Fibroblast of gingiva (primary cell): ENCODE measurements at regions not wholly inside any gene's neighbourhood (a gene's known extent, or its start where the extent isn't known, plus 50 kb on each side); places are given as distances from the start of the nearest gene placed in this dataset.
"Not testable (repeated sequence)": the region's sequence is repeated elsewhere in the genome, so short reads cannot be mapped to it uniquely, and the experiment has no call there.

Source experiments
- DNase-seq: peaks from one replicate; pipeline ENCODE4 v3.0.0-alpha.2; 2011; ENCODE audit warnings: low read depth

GRCh38 chr5:98500811-98501210 is 272.7 kb upstream of the RGMB start:
- DNase-seq, result no peak

GRCh38 chr5:98503616-98504015 is 269.8 kb upstream of the RGMB start:
- DNase-seq, result no peak

GRCh38 chr5:98504505-98504904 is 269.0 kb upstream of the RGMB start:
- DNase-seq, result no peak

GRCh38 chr5:98510143-98510985 is 263.1 kb upstream of the RGMB start:
- no peak for DNase-seq

GRCh38 chr5:98513380-98513779 is 260.1 kb upstream of the RGMB start:
- no peak for DNase-seq

GRCh38 chr5:98514215-98514614 is 259.2 kb upstream of the RGMB start:
- DNase-seq, result peak; percentile 29

GRCh38 chr5:98516701-98517100 is 256.8 kb upstream of the RGMB start:
- DNase-seq, result no peak

GRCh38 chr5:98517560-98518366 is 255.7 kb upstream of the RGMB start:
- DNase-seq, result no peak

- no peak for DNase-seq
These were observed 254.7 kb upstream of the RGMB start for GRCh38 chr5:98518754-98519153.

GRCh38 chr5:98519571-98519970 is 253.9 kb upstream of the RGMB start:
- DNase-seq, result no peak

GRCh38 chr5:98521821-98522220 is 251.6 kb upstream of the RGMB start:
- DNase-seq, result no peak

GRCh38 chr5:98524773-98525172 is 248.7 kb upstream of the RGMB start:
- DNase-seq, result no peak

GRCh38 chr5:98527846-98528245 is 245.6 kb upstream of the RGMB start:
- no peak for DNase-seq

GRCh38 chr5:98529321-98529720 is 244.1 kb upstream of the RGMB start:
- DNase-seq, result no peak

GRCh38 chr5:98530224-98530623 is 243.2 kb upstream of the RGMB start:
- no peak for DNase-seq

GRCh38 chr5:98535901-98536300 is 237.6 kb upstream of the RGMB start:
- DNase-seq, result no peak

GRCh38 chr5:98540056-98540455 is 233.4 kb upstream of the RGMB start:
- peak; percentile 74 for DNase-seq

GRCh38 chr5:98541641-98542040 is 231.8 kb upstream of the RGMB start:
- DNase-seq, result no peak

- DNase-seq, result no peak
These were observed 230.0 kb upstream of the RGMB start for GRCh38 chr5:98543490-98543889.

- DNase-seq, result not testable (repeated sequence)
These were observed 226.5 kb upstream of the RGMB start for GRCh38 chr5:98546924-98547323.

GRCh38 chr5:98556712-98557111 is 216.8 kb upstream of the RGMB start:
- DNase-seq, result no peak

GRCh38 chr5:98557916-98558315 is 215.5 kb upstream of the RGMB start:
- DNase-seq, result no peak
